Memory B cell (primary cell): ENCODE measurements at regions not wholly inside any gene's neighbourhood (a gene's known extent, or its start where the extent isn't known, plus 50 kb on each side); places are given as distances from the start of the nearest gene placed in this dataset.
"Not testable (repeated sequence)": the region's sequence is repeated elsewhere in the genome, so short reads cannot be mapped to it uniquely, and the experiment has no call there.

Experiments
- ATAC-seq: fragments of 150-1000 bp; cut with Tn5 transposase; 2 replicates; pipeline ENCODE4 v1.10.0; 2021; ENCODE audit warnings: low read depth, mild to moderate bottlenecking, moderate library complexity
- DNase-seq, 2 donors: peaks; one replicate each; pipeline ENCODE4 v3.0.0; 2022; ENCODE audit warnings: low spot score in 2 of 2
- H3K27ac Mint-ChIP-seq: one replicate; pipeline ENCODE4 v1.8.0; 2022; ENCODE audit warnings: mild to moderate bottlenecking, moderate library complexity, mixed read lengths
- H3K27me3 Mint-ChIP-seq: one replicate; pipeline ENCODE4 v1.8.0; 2022; ENCODE audit warnings: mixed read lengths
- H3K36me3 Mint-ChIP-seq: one replicate; pipeline ENCODE4 v1.8.0; 2022; ENCODE audit warnings: mild to moderate bottlenecking, mixed read lengths
- H3K4me1 Mint-ChIP-seq: one replicate; pipeline ENCODE4 v1.8.0; 2022; ENCODE audit warnings: mixed read lengths
- H3K4me3 Mint-ChIP-seq: one replicate; pipeline ENCODE4 v1.8.0; 2022; ENCODE audit warnings: mild to moderate bottlenecking, moderate library complexity, mixed read lengths
- H3K9me3 Mint-ChIP-seq: one replicate; pipeline ENCODE4 v1.8.0; 2022; ENCODE audit warnings: mixed read lengths

- H3K27me3 Mint-ChIP-seq: peaks cover 7% of the 10 kb centered on the region
- ATAC-seq (no peak), DNase-seq (no peak)
- H3K9me3 Mint-ChIP-seq: peaks cover 6% of the 10 kb centered on the region
- no peaks in the 10 kb centered on the region for H3K36me3 Mint-ChIP-seq
- H3K27ac Mint-ChIP-seq: no peak overlapping the region
- no peak overlapping the region for H3K4me3 Mint-ChIP-seq
- H3K4me1 Mint-ChIP-seq: no peaks in the 10 kb centered on the region
Measured at GRCh38 chr2:16226381-16226780, 286.0 kb downstream of the MYCN start.

GRCh38 chr2:16225545-16225944 is 285.2 kb downstream of the MYCN start:
- no peak overlapping the region for H3K27ac Mint-ChIP-seq
- ATAC-seq: no peak
- H3K4me3 Mint-ChIP-seq: no peak overlapping the region
- no peak for DNase-seq
- no peaks in the 10 kb centered on the region for H3K4me1 Mint-ChIP-seq
- H3K36me3 Mint-ChIP-seq: no peaks in the 10 kb centered on the region
- peaks cover 8% of the 10 kb centered on the region for H3K27me3 Mint-ChIP-seq
- peaks cover 7% of the 10 kb centered on the region for H3K9me3 Mint-ChIP-seq

GRCh38 chr2:16225071-16225470 is 284.7 kb downstream of the MYCN start:
- no peak overlapping the region for H3K27ac Mint-ChIP-seq
- no peaks in the 10 kb centered on the region for H3K36me3 Mint-ChIP-seq
- ATAC-seq (no peak), DNase-seq (no peak)
- no peak overlapping the region for H3K4me3 Mint-ChIP-seq
- peaks cover 8% of the 10 kb centered on the region for H3K27me3 Mint-ChIP-seq
- H3K4me1 Mint-ChIP-seq: no peaks in the 10 kb centered on the region
- H3K9me3 Mint-ChIP-seq: peaks cover 7% of the 10 kb centered on the region

- no peak overlapping the region for H3K4me3 Mint-ChIP-seq
- DNase-seq (no peak), ATAC-seq (no peak)
- H3K27ac Mint-ChIP-seq: no peak overlapping the region
- H3K36me3 Mint-ChIP-seq: no peaks in the 10 kb centered on the region
- H3K27me3 Mint-ChIP-seq: peaks cover 8% of the 10 kb centered on the region
- H3K9me3 Mint-ChIP-seq: peaks cover 7% of the 10 kb centered on the region
- H3K4me1 Mint-ChIP-seq: no peaks in the 10 kb centered on the region
Measured at GRCh38 chr2:16224298-16225045, 284.1 kb downstream of the MYCN start.

- H3K4me1 Mint-ChIP-seq: no peaks in the 10 kb centered on the region
- peaks cover 7% of the 10 kb centered on the region for H3K9me3 Mint-ChIP-seq
- no peak for DNase-seq
- no peak for ATAC-seq
- no peak overlapping the region for H3K4me3 Mint-ChIP-seq
- H3K36me3 Mint-ChIP-seq: no peaks in the 10 kb centered on the region
- H3K27ac Mint-ChIP-seq: no peak overlapping the region
- H3K27me3 Mint-ChIP-seq: peaks cover 8% of the 10 kb centered on the region
Measured at GRCh38 chr2:16223841-16224177, 283.5 kb downstream of the MYCN start.

- DNase-seq: no peak
- Mint-ChIP-seq H3K4me1 (no peaks in the 10 kb centered on the region), H3K36me3 (no peaks in the 10 kb centered on the region), H3K27me3 (peaks cover 8% of the 10 kb centered on the region), H3K4me3 (no peak overlapping the region), H3K27ac (no peak overlapping the region), H3K9me3 (peaks cover 7% of the 10 kb centered on the region)
- ATAC-seq: no peak
Measured at GRCh38 chr2:16223161-16223840, 283.0 kb downstream of the MYCN start.

- no peak for DNase-seq
- Mint-ChIP-seq H3K36me3 (no peaks in the 10 kb centered on the region), H3K27ac (no peak overlapping the region), H3K4me3 (no peak overlapping the region), H3K27me3 (peaks cover 8% of the 10 kb centered on the region), H3K9me3 (peaks cover 7% of the 10 kb centered on the region), H3K4me1 (no peaks in the 10 kb centered on the region)
- no peak for ATAC-seq
Measured at GRCh38 chr2:16222326-16222725, 282.0 kb downstream of the MYCN start.

GRCh38 chr2:16221461-16222010 is 281.2 kb downstream of the MYCN start:
- H3K36me3 Mint-ChIP-seq: no peaks in the 10 kb centered on the region
- H3K27me3 Mint-ChIP-seq: peaks cover 8% of the 10 kb centered on the region
- ATAC-seq (no peak), DNase-seq (no peak)
- H3K4me3 Mint-ChIP-seq: no peak overlapping the region
- no peak overlapping the region for H3K27ac Mint-ChIP-seq
- H3K4me1 Mint-ChIP-seq: no peaks in the 10 kb centered on the region
- H3K9me3 Mint-ChIP-seq: peaks cover 7% of the 10 kb centered on the region

- Mint-ChIP-seq H3K27ac (no peak overlapping the region), H3K36me3 (no peaks in the 10 kb centered on the region), H3K4me1 (no peaks in the 10 kb centered on the region), H3K27me3 (peaks cover 8% of the 10 kb centered on the region), H3K9me3 (peaks cover 7% of the 10 kb centered on the region), H3K4me3 (no peak overlapping the region)
- DNase-seq: no peak
- ATAC-seq: no peak
Measured at GRCh38 chr2:16219292-16219975, 279.1 kb downstream of the MYCN start.

GRCh38 chr2:16218625-16219024 is 278.3 kb downstream of the MYCN start:
- Mint-ChIP-seq H3K27ac (no peak overlapping the region), H3K9me3 (peaks cover 7% of the 10 kb centered on the region), H3K4me1 (no peaks in the 10 kb centered on the region), H3K27me3 (peaks cover 6% of the 10 kb centered on the region), H3K4me3 (no peak overlapping the region), H3K36me3 (no peaks in the 10 kb centered on the region)
- ATAC-seq (no peak), DNase-seq (no peak)

- ATAC-seq (no peak), DNase-seq (no peak)
- H3K27me3 Mint-ChIP-seq: peaks cover 6% of the 10 kb centered on the region
- no peak overlapping the region for H3K27ac Mint-ChIP-seq
- H3K4me1 Mint-ChIP-seq: no peaks in the 10 kb centered on the region
- no peaks in the 10 kb centered on the region for H3K36me3 Mint-ChIP-seq
- peaks cover 7% of the 10 kb centered on the region for H3K9me3 Mint-ChIP-seq
- H3K4me3 Mint-ChIP-seq: no peak overlapping the region
Measured at GRCh38 chr2:16218161-16218560, 277.8 kb downstream of the MYCN start.

GRCh38 chr2:16217741-16218140 is 277.4 kb downstream of the MYCN start:
- H3K36me3 Mint-ChIP-seq, H3K4me1 Mint-ChIP-seq, H3K4me3 Mint-ChIP-seq, DNase-seq, H3K9me3 Mint-ChIP-seq, H3K27me3 Mint-ChIP-seq, ATAC-seq, H3K27ac Mint-ChIP-seq: not testable (repeated sequence)

GRCh38 chr2:16217291-16217690 is 276.9 kb downstream of the MYCN start:
- ATAC-seq: no peak
- Mint-ChIP-seq H3K27me3 (peaks cover 6% of the 10 kb centered on the region), H3K4me3 (no peak overlapping the region), H3K36me3 (no peaks in the 10 kb centered on the region), H3K9me3 (peaks cover 7% of the 10 kb centered on the region), H3K4me1 (no peaks in the 10 kb centered on the region), H3K27ac (no peak overlapping the region)
- DNase-seq: no peak

GRCh38 chr2:16216558-16216945 is 276.2 kb downstream of the MYCN start:
- Mint-ChIP-seq H3K27ac (no peak overlapping the region), H3K4me3 (no peak overlapping the region)

More at GRCh38 chr2:16216558-16216945, 276.2 kb downstream of the MYCN start:
- ATAC-seq (no peak), DNase-seq (no peak)
- Mint-ChIP-seq H3K27me3 (peaks cover 2% of the 10 kb centered on the region), H3K9me3 (peaks cover 2% of the 10 kb centered on the region), H3K4me1 (no peaks in the 10 kb centered on the region), H3K36me3 (no peaks in the 10 kb centered on the region)
